ENCODE measurements at regions not wholly inside any gene's neighbourhood (a gene's known extent, or its start where the extent isn't known, plus 50 kb on each side); places are given as distances from the start of the nearest gene placed in this dataset.

- H3K27me3 ChIP-seq (ENCODE audit: control insufficient read depth, insufficient read depth, low read length) = no peaks in the 10 kb centered on the region
- H2AFZ ChIP-seq (ENCODE audit: low read length) = no peak overlapping the region
- TF ChIP-seq EZH2 (IDR thresholded peaks at IDR 0.05; ENCODE audit: low read length, missing control alignments) = no peak
- no peak for TF ChIP-seq CTCF (conservative IDR thresholded peaks at IDR 0.05 in 1 of 2, IDR thresholded peaks at IDR 0.05 in 1 of 2; ENCODE audit: low read depth in 1 of 2, low read length in 2 of 2)
- H3K4me3 ChIP-seq (replicated peaks in 1 of 4; ENCODE audit: control extremely low read depth in 1 of 4, insufficient read depth in 1 of 4, low read depth in 3 of 4, low read length in 4 of 4) = no peak overlapping the region
- no peaks in the 10 kb centered on the region for H3K4me1 ChIP-seq (ENCODE audit: control insufficient read depth, extremely low read depth, insufficient read depth, low read length)
- H3K36me3 ChIP-seq (ENCODE audit: control insufficient read depth, insufficient read depth, low read length) = no peaks in the 10 kb centered on the region
- no peak overlapping the region for H3K27ac ChIP-seq (ENCODE audit: insufficient read depth, low read length)
- no peaks in the 10 kb centered on the region for H3K9me3 ChIP-seq (ENCODE audit: control insufficient read depth, insufficient read depth, low read depth, low read length)
- no peak overlapping the region for H3K4me2 ChIP-seq (ENCODE audit: extremely low read depth, insufficient read depth, low read length)
- no peak for DNase-seq (ENCODE audit: low read depth in 2 of 2)
- H3K79me2 ChIP-seq (ENCODE audit: control insufficient read depth, insufficient read depth, low read length) = no peaks in the 10 kb centered on the region
- no peaks in the 10 kb centered on the region for H4K20me1 ChIP-seq (ENCODE audit: control insufficient read depth, extremely low read depth, insufficient read depth, low read length)
- no peak overlapping the region for H3K9ac ChIP-seq (ENCODE audit: insufficient read depth, low read length)
These were observed 1506.6 kb downstream of the PCDH7 start for GRCh38 chr4:32226733-32227132.

- Histone ChIP-seq H3K4me3 (replicated peaks in 1 of 4; ENCODE audit: control extremely low read depth in 1 of 4, insufficient read depth in 1 of 4, low read depth in 3 of 4, low read length in 4 of 4) (no peak overlapping the region), H3K79me2 (ENCODE audit: control insufficient read depth, insufficient read depth, low read length) (no peaks in the 10 kb centered on the region), H3K4me2 (ENCODE audit: extremely low read depth, insufficient read depth, low read length) (no peak overlapping the region), H3K9me3 (ENCODE audit: control insufficient read depth, insufficient read depth, low read depth, low read length) (no peaks in the 10 kb centered on the region), H3K27ac (ENCODE audit: insufficient read depth, low read length) (no peak overlapping the region), H2AFZ (ENCODE audit: low read length) (no peak overlapping the region), H3K36me3 (ENCODE audit: control insufficient read depth, insufficient read depth, low read length) (no peaks in the 10 kb centered on the region), H4K20me1 (ENCODE audit: control insufficient read depth, extremely low read depth, insufficient read depth, low read length) (no peaks in the 10 kb centered on the region), H3K27me3 (ENCODE audit: control insufficient read depth, insufficient read depth, low read length) (no peaks in the 10 kb centered on the region), H3K4me1 (ENCODE audit: control insufficient read depth, extremely low read depth, insufficient read depth, low read length) (no peaks in the 10 kb centered on the region), H3K9ac (ENCODE audit: insufficient read depth, low read length) (no peak overlapping the region)
- TF ChIP-seq EZH2 (IDR thresholded peaks at IDR 0.05; ENCODE audit: low read length, missing control alignments) (no peak), CTCF (conservative IDR thresholded peaks at IDR 0.05 in 1 of 2, IDR thresholded peaks at IDR 0.05 in 1 of 2; ENCODE audit: low read depth in 1 of 2, low read length in 2 of 2) (no peak)
- no peak for DNase-seq (ENCODE audit: low read depth in 2 of 2)
These were observed 1523.8 kb downstream of the PCDH7 start for GRCh38 chr4:32243926-32244325.

DNA sequence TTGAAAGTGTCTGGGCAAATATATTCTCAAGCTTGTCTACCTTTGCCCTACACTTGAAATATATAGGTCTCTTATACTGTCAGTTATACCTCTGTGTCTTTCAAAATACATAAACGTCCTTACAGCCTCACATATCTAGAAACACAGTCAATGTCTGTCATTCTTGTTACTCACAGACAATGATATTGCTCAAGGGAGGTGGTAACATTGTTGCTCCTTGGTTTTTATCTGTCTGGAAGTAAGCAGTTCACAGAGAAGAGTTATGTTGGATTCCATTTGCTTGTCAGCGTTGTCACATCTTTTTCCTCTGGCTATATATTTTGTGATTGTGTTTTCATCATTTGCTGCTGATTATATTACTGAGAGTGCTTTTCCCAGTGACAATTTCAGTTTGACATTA, 1528.9 kb downstream of the PCDH7 start:
- TF ChIP-seq EZH2 (IDR thresholded peaks at IDR 0.05; ENCODE audit: low read length, missing control alignments) = no peak
- no peak for TF ChIP-seq CTCF (conservative IDR thresholded peaks at IDR 0.05 in 1 of 2, IDR thresholded peaks at IDR 0.05 in 1 of 2; ENCODE audit: low read depth in 1 of 2, low read length in 2 of 2)
- Histone ChIP-seq H3K79me2 (ENCODE audit: control insufficient read depth, insufficient read depth, low read length) (no peaks in the 10 kb centered on the region), H3K36me3 (ENCODE audit: control insufficient read depth, insufficient read depth, low read length) (no peaks in the 10 kb centered on the region), H3K4me1 (ENCODE audit: control insufficient read depth, extremely low read depth, insufficient read depth, low read length) (no peaks in the 10 kb centered on the region), H3K27ac (ENCODE audit: insufficient read depth, low read length) (no peak overlapping the region), H3K4me3 (replicated peaks in 1 of 4; ENCODE audit: control extremely low read depth in 1 of 4, insufficient read depth in 1 of 4, low read depth in 3 of 4, low read length in 4 of 4) (no peak overlapping the region), H3K9ac (ENCODE audit: insufficient read depth, low read length) (no peak overlapping the region), H2AFZ (ENCODE audit: low read length) (no peak overlapping the region), H3K9me3 (ENCODE audit: control insufficient read depth, insufficient read depth, low read depth, low read length) (no peaks in the 10 kb centered on the region), H3K27me3 (ENCODE audit: control insufficient read depth, insufficient read depth, low read length) (no peaks in the 10 kb centered on the region), H4K20me1 (ENCODE audit: control insufficient read depth, extremely low read depth, insufficient read depth, low read length) (no peaks in the 10 kb centered on the region), H3K4me2 (ENCODE audit: extremely low read depth, insufficient read depth, low read length) (no peak overlapping the region)
- DNase-seq (ENCODE audit: low read depth in 2 of 2) = no peak

Data from fibroblast of lung (primary cell).